ENCODE measurements at regions not wholly inside any gene's neighbourhood (a gene's known extent, or its start where the extent isn't known, plus 50 kb on each side); places are given as distances from the start of the nearest gene placed in this dataset.

GRCh38 chr9:135262248-135262647 is 174.8 kb downstream of the OLFM1 start:
- no peaks in the 10 kb centered on the region for H3K36me3 ChIP-seq (ENCODE audit: control insufficient read depth, insufficient read depth, low read length)
- no CpG with 5 or more reads among the region's 7 CpGs for WGBS (ENCODE audit: extremely low coverage, insufficient coverage, low lambda C conversion rate)
- no peak overlapping the region for H3K56ac ChIP-seq (ENCODE audit: low read length)
- no peak overlapping the region for H2BK15ac ChIP-seq (replicated peaks; ENCODE audit: low read depth)
- no peak overlapping the region for H3K27ac ChIP-seq (ENCODE audit: low read depth, low read length)
- no peak overlapping the region for H4K8ac ChIP-seq (ENCODE audit: low read depth, low read length)
- H3K18ac ChIP-seq (ENCODE audit: low read length), result no peak overlapping the region
- no peak overlapping the region for H3K9ac ChIP-seq (ENCODE audit: low read length)
- H3K79me2 ChIP-seq (ENCODE audit: control insufficient read depth, insufficient read depth, low read length), result no peaks in the 10 kb centered on the region
- no peaks in the 10 kb centered on the region for H3K79me1 ChIP-seq (ENCODE audit: low read length)
- H3K23ac ChIP-seq (ENCODE audit: low read length), result no peak overlapping the region
- no peak overlapping the region for H3K4me3 ChIP-seq (ENCODE audit: low read length)
- H2BK5ac ChIP-seq (ENCODE audit: low read length), result no peak overlapping the region
- H2AK5ac ChIP-seq (ENCODE audit: low read length), result no peak overlapping the region
- no peaks in the 10 kb centered on the region for H3K27me3 ChIP-seq (ENCODE audit: insufficient read depth, low read length, poor library complexity)
- H3K4me2 ChIP-seq (ENCODE audit: low read length), result no peak overlapping the region
- H4K5ac ChIP-seq (ENCODE audit: low read length), result no peak overlapping the region
- no peaks in the 10 kb centered on the region for H3K4me1 ChIP-seq (ENCODE audit: control insufficient read depth, low read depth, low read length)
- H3K4ac ChIP-seq (ENCODE audit: low read depth, low read length), result no peak overlapping the region
- no peak overlapping the region for H2BK120ac ChIP-seq (ENCODE audit: low read depth, low read length)
- no peak for DNase-seq

- Histone ChIP-seq H2BK15ac (replicated peaks; ENCODE audit: low read depth) (no peak overlapping the region), H3K79me2 (ENCODE audit: control insufficient read depth, insufficient read depth, low read length) (no peaks in the 10 kb centered on the region), H3K4ac (ENCODE audit: low read depth, low read length) (no peak overlapping the region), H3K79me1 (ENCODE audit: low read length) (no peaks in the 10 kb centered on the region), H3K27me3 (ENCODE audit: insufficient read depth, low read length, poor library complexity) (no peaks in the 10 kb centered on the region), H3K4me1 (ENCODE audit: control insufficient read depth, low read depth, low read length) (no peaks in the 10 kb centered on the region), H3K23ac (ENCODE audit: low read length) (no peak overlapping the region), H2BK5ac (ENCODE audit: low read length) (no peak overlapping the region), H2BK120ac (ENCODE audit: low read depth, low read length) (no peak overlapping the region), H3K9ac (ENCODE audit: low read length) (no peak overlapping the region), H4K8ac (ENCODE audit: low read depth, low read length) (no peak overlapping the region), H3K4me2 (ENCODE audit: low read length) (no peak overlapping the region), H3K4me3 (ENCODE audit: low read length) (no peak overlapping the region), H2AK5ac (ENCODE audit: low read length) (no peak overlapping the region), H3K56ac (ENCODE audit: low read length) (no peak overlapping the region), H4K5ac (ENCODE audit: low read length) (no peak overlapping the region), H3K27ac (ENCODE audit: low read depth, low read length) (no peak overlapping the region), H3K36me3 (ENCODE audit: control insufficient read depth, insufficient read depth, low read length) (no peaks in the 10 kb centered on the region), H3K18ac (ENCODE audit: low read length) (no peak overlapping the region)
- no peak for DNase-seq
- WGBS (ENCODE audit: extremely low coverage, insufficient coverage, low lambda C conversion rate), result no CpG with 5 or more reads among the region's 5 CpGs
Measured at GRCh38 chr9:135263511-135263910, 176.0 kb downstream of the OLFM1 start.

DNA sequence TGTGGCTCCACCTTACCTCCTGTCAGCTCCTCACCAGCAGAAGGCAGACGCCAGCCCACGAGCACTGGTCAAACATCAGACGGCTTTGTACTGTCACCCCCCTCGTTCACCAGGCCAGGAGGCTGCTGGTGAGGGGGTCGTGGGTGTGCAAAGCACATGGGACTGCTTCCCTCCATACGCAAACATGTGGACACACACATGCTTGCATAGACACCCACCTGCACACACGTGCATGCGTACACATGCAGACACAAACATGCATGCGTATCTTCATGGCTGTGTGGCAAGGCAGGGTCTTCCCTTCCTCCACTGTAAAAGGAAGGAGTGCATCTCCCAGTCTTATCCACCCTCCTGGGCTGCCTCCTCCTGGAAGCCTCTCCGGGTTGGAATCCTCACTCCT is 178.5 kb downstream of the OLFM1 start:
- H3K9ac ChIP-seq (ENCODE audit: low read length), result no peak overlapping the region
- H3K18ac ChIP-seq (ENCODE audit: low read length), result no peak overlapping the region
- H2BK5ac ChIP-seq (ENCODE audit: low read length), result no peak overlapping the region
- H3K79me1 ChIP-seq (ENCODE audit: low read length), result no peaks in the 10 kb centered on the region
- WGBS (ENCODE audit: extremely low coverage, insufficient coverage, low lambda C conversion rate), result no CpG with 5 or more reads among the region's 10 CpGs
- H3K4me3 ChIP-seq (ENCODE audit: low read length), result no peak overlapping the region
- no peak overlapping the region for H3K23ac ChIP-seq (ENCODE audit: low read length)
- no peaks in the 10 kb centered on the region for H3K79me2 ChIP-seq (ENCODE audit: control insufficient read depth, insufficient read depth, low read length)
- H3K56ac ChIP-seq (ENCODE audit: low read length), result no peak overlapping the region
- no peaks in the 10 kb centered on the region for H3K27me3 ChIP-seq (ENCODE audit: insufficient read depth, low read length, poor library complexity)
- DNase-seq, result no peak
- H3K4ac ChIP-seq (ENCODE audit: low read depth, low read length), result no peak overlapping the region
- no peak overlapping the region for H3K27ac ChIP-seq (ENCODE audit: low read depth, low read length)
- no peak overlapping the region for H4K5ac ChIP-seq (ENCODE audit: low read length)
- H4K8ac ChIP-seq (ENCODE audit: low read depth, low read length), result no peak overlapping the region
- H3K36me3 ChIP-seq (ENCODE audit: control insufficient read depth, insufficient read depth, low read length), result no peaks in the 10 kb centered on the region
- H3K4me1 ChIP-seq (ENCODE audit: control insufficient read depth, low read depth, low read length), result no peaks in the 10 kb centered on the region
- H2BK120ac ChIP-seq (ENCODE audit: low read depth, low read length), result no peak overlapping the region
- no peak overlapping the region for H3K4me2 ChIP-seq (ENCODE audit: low read length)
- no peak overlapping the region for H2AK5ac ChIP-seq (ENCODE audit: low read length)
- no peak overlapping the region for H2BK15ac ChIP-seq (replicated peaks; ENCODE audit: low read depth)

DNA sequence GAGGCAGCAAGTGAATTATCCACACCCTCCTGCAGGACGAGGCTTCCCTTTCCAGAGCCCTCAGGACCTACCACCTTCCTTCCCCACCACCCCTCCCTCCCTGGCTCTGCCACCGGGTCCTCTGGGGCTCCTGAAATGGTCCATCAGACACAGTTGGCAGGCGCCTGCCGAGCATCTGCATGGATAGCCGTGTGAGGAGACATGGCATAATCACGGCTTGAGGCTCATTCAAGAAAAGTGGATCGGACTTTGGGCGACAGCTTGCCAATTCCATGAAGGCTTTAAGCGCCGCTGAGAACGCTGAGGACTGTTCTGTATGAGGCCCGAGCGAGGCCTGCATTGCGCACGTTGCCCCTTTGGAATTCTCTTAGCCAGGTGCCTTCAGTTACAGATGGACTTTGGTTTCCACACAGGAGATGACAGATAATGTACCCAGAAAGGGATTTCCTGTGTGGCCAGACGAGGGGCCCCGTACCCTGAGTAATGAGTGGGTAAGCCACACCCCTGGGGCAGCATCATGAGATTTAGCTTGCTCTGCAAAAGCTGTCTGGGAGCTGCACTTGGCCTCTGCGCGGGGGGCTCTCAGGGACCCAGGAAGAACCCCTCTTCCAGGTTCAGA is 179.8 kb downstream of the OLFM1 start:
- Histone ChIP-seq H3K9ac (ENCODE audit: low read length) (no peak overlapping the region), H2BK15ac (replicated peaks; ENCODE audit: low read depth) (no peak overlapping the region), H3K4ac (ENCODE audit: low read depth, low read length) (no peak overlapping the region), H3K79me1 (ENCODE audit: low read length) (no peaks in the 10 kb centered on the region), H3K27ac (ENCODE audit: low read depth, low read length) (no peak overlapping the region), H3K79me2 (ENCODE audit: control insufficient read depth, insufficient read depth, low read length) (no peaks in the 10 kb centered on the region), H4K5ac (ENCODE audit: low read length) (no peak overlapping the region), H3K18ac (ENCODE audit: low read length) (no peak overlapping the region), H4K8ac (ENCODE audit: low read depth, low read length) (no peak overlapping the region), H2BK120ac (ENCODE audit: low read depth, low read length) (no peak overlapping the region), H3K4me3 (ENCODE audit: low read length) (no peak overlapping the region), H3K4me2 (ENCODE audit: low read length) (no peak overlapping the region), H3K4me1 (ENCODE audit: control insufficient read depth, low read depth, low read length) (no peaks in the 10 kb centered on the region), H3K36me3 (ENCODE audit: control insufficient read depth, insufficient read depth, low read length) (no peaks in the 10 kb centered on the region), H2AK5ac (ENCODE audit: low read length) (no peak overlapping the region), H3K27me3 (ENCODE audit: insufficient read depth, low read length, poor library complexity) (no peaks in the 10 kb centered on the region), H3K56ac (ENCODE audit: low read length) (no peak overlapping the region), H2BK5ac (ENCODE audit: low read length) (no peak overlapping the region), H3K23ac (ENCODE audit: low read length) (no peak overlapping the region)
- WGBS (ENCODE audit: extremely low coverage, insufficient coverage, low lambda C conversion rate), result no CpG with 5 or more reads among the region's 19 CpGs
- no peak for DNase-seq

- H3K23ac ChIP-seq (ENCODE audit: low read length), result no peak overlapping the region
- no peaks in the 10 kb centered on the region for H3K79me1 ChIP-seq (ENCODE audit: low read length)
- H3K4me1 ChIP-seq (ENCODE audit: control insufficient read depth, low read depth, low read length), result no peaks in the 10 kb centered on the region
- H2BK5ac ChIP-seq (ENCODE audit: low read length), result no peak overlapping the region
- H3K27me3 ChIP-seq (ENCODE audit: insufficient read depth, low read length, poor library complexity), result no peaks in the 10 kb centered on the region
- H3K18ac ChIP-seq (ENCODE audit: low read length), result no peak overlapping the region
- no peaks in the 10 kb centered on the region for H3K79me2 ChIP-seq (ENCODE audit: control insufficient read depth, insufficient read depth, low read length)
- H3K9ac ChIP-seq (ENCODE audit: low read length), result no peak overlapping the region
- no peak overlapping the region for H2BK120ac ChIP-seq (ENCODE audit: low read depth, low read length)
- no peak overlapping the region for H2BK15ac ChIP-seq (replicated peaks; ENCODE audit: low read depth)
- no peak overlapping the region for H3K4ac ChIP-seq (ENCODE audit: low read depth, low read length)
- peak overlapping the region; percentile 25 for H3K56ac ChIP-seq (ENCODE audit: low read length)
- H2AK5ac ChIP-seq (ENCODE audit: low read length), result no peak overlapping the region
- no peak overlapping the region for H3K4me2 ChIP-seq (ENCODE audit: low read length)
- H3K27ac ChIP-seq (ENCODE audit: low read depth, low read length), result no peak overlapping the region
- H4K5ac ChIP-seq (ENCODE audit: low read length), result no peak overlapping the region
- no peak overlapping the region for H3K4me3 ChIP-seq (ENCODE audit: low read length)
- no CpG with 5 or more reads among the region's 12 CpGs for WGBS (ENCODE audit: extremely low coverage, insufficient coverage, low lambda C conversion rate)
- DNase-seq, result no peak
- no peaks in the 10 kb centered on the region for H3K36me3 ChIP-seq (ENCODE audit: control insufficient read depth, insufficient read depth, low read length)
- H4K8ac ChIP-seq (ENCODE audit: low read depth, low read length), result no peak overlapping the region
Measured at GRCh38 chr9:135268031-135268430, 180.6 kb downstream of the OLFM1 start.

DNA sequence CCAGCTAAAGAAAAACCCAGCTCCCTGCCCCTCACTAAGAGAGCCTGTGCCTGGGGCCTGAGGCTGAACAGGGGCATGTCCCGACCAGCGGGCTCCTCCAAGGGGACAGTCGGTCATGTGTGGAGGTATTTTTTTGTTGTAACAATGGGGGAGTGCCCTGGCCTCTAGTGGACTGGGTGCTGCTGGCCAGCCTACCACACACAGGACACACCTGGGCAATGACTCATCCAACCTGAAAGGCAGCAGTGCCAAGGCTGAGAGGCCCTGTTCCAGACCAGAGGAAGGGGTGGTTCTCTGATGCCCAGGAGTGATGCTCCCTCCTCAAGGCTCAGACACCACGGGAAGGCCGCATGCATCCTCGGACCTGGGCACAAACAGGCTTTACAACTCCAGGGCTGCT is 181.5 kb downstream of the OLFM1 start:
- Histone ChIP-seq H3K4me2 (ENCODE audit: low read length) (no peak overlapping the region), H2BK120ac (ENCODE audit: low read depth, low read length) (no peak overlapping the region), H3K4ac (ENCODE audit: low read depth, low read length) (no peak overlapping the region), H3K79me1 (ENCODE audit: low read length) (no peaks in the 10 kb centered on the region), H4K5ac (ENCODE audit: low read length) (no peak overlapping the region), H4K8ac (ENCODE audit: low read depth, low read length) (no peak overlapping the region), H3K9ac (ENCODE audit: low read length) (no peak overlapping the region), H3K18ac (ENCODE audit: low read length) (no peak overlapping the region), H3K4me1 (ENCODE audit: control insufficient read depth, low read depth, low read length) (no peaks in the 10 kb centered on the region), H3K36me3 (ENCODE audit: control insufficient read depth, insufficient read depth, low read length) (no peaks in the 10 kb centered on the region), H3K27me3 (ENCODE audit: insufficient read depth, low read length, poor library complexity) (no peaks in the 10 kb centered on the region), H2BK15ac (replicated peaks; ENCODE audit: low read depth) (no peak overlapping the region), H3K23ac (ENCODE audit: low read length) (no peak overlapping the region), H3K4me3 (ENCODE audit: low read length) (no peak overlapping the region), H3K79me2 (ENCODE audit: control insufficient read depth, insufficient read depth, low read length) (no peaks in the 10 kb centered on the region), H3K27ac (ENCODE audit: low read depth, low read length) (no peak overlapping the region), H3K56ac (ENCODE audit: low read length) (no peak overlapping the region), H2AK5ac (ENCODE audit: low read length) (no peak overlapping the region), H2BK5ac (ENCODE audit: low read length) (no peak overlapping the region)
- WGBS (ENCODE audit: extremely low coverage, insufficient coverage, low lambda C conversion rate), result no CpG with 5 or more reads among the region's 6 CpGs
- DNase-seq, result no peak
